Breast epithelium (tissue), 3 donors: ENCODE measurements at regions not wholly inside any gene's neighbourhood (a gene's known extent, or its start where the extent isn't known, plus 50 kb on each side); places are given as distances from the start of the nearest gene placed in this dataset.

Experiments used
- POLR2A ChIP-seq: fragments of 450-650 bp; IDR thresholded peaks from one replicate; pipeline ENCODE4 v1.6.1; 2016; ENCODE audit warnings: antibody characterized with exemption, mild to moderate bottlenecking, moderate library complexity
- POLR2AphosphoS5 ChIP-seq, 3 donors: sonication (generic); formaldehyde crosslinking; IDR thresholded peaks; one replicate each; pipeline ENCODE4 v1.6.1; 2017; ENCODE audit warnings: antibody characterized with exemption in 3 of 3
- TF ChIP-seq, protein P1 (sequence below), 3 donors: fragments of 450-650 bp; IDR thresholded peaks; one replicate each; pipeline ENCODE4 v1.5.1; 2016 to 2017; ENCODE audit warnings: antibody characterized with exemption in 3 of 3, mild to moderate bottlenecking in 3 of 3, moderate library complexity in 3 of 3

DNA sequence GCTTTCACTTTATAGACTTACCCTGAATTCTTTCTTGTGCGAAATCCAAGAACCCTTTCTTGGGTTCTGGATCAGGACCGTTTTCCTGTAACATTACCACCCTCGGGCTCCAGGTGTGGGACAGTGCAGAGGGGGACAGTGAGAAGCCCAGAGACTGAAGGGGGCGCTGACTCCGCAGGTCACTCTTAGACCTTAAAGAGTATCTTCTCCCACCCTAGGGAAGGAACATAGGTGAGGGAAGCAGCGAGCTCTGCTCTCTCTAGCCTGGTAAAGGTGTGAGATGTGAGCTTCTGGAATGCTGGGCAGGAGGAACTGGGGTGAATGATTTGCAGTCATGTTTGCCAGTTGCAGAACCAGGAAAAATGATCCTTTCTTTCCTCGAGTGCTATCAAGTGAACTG is 80.8 kb upstream of the ZNF507 start:
- TF ChIP-seq, protein P1, sequence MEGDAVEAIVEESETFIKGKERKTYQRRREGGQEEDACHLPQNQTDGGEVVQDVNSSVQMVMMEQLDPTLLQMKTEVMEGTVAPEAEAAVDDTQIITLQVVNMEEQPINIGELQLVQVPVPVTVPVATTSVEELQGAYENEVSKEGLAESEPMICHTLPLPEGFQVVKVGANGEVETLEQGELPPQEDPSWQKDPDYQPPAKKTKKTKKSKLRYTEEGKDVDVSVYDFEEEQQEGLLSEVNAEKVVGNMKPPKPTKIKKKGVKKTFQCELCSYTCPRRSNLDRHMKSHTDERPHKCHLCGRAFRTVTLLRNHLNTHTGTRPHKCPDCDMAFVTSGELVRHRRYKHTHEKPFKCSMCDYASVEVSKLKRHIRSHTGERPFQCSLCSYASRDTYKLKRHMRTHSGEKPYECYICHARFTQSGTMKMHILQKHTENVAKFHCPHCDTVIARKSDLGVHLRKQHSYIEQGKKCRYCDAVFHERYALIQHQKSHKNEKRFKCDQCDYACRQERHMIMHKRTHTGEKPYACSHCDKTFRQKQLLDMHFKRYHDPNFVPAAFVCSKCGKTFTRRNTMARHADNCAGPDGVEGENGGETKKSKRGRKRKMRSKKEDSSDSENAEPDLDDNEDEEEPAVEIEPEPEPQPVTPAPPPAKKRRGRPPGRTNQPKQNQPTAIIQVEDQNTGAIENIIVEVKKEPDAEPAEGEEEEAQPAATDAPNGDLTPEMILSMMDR (IDR thresholded peaks at IDR 0.05) = no peak
- TF ChIP-seq POLR2AphosphoS5 (IDR thresholded peaks at IDR 0.05) (no peak), POLR2A (no peak)
